Sigmoid colon (tissue), 3 donors: ENCODE measurements at regions not wholly inside any gene's neighbourhood (a gene's known extent, or its start where the extent isn't known, plus 50 kb on each side); places are given as distances from the start of the nearest gene placed in this dataset.

Experiments
- POLR2A ChIP-seq, 2 donors: fragments of 450-650 bp; IDR thresholded peaks; one replicate each; pipeline ENCODE4 v1.6.1; 2016; ENCODE audit warnings: antibody characterized with exemption in 2 of 2, mild to moderate bottlenecking in 2 of 2, moderate library complexity in 2 of 2
- TF ChIP-seq, protein P1 (sequence below), 4 experiments: fragments of 450-650 bp in 3 of 4; fragments of 200-600 bp in 1 of 4; IDR thresholded peaks; one replicate each; pipeline ENCODE4 v1.5.1; 2016 to 2019; ENCODE audit warnings: antibody characterized with exemption in 4 of 4, mild to moderate bottlenecking in 3 of 4, moderate library complexity in 2 of 4

DNA sequence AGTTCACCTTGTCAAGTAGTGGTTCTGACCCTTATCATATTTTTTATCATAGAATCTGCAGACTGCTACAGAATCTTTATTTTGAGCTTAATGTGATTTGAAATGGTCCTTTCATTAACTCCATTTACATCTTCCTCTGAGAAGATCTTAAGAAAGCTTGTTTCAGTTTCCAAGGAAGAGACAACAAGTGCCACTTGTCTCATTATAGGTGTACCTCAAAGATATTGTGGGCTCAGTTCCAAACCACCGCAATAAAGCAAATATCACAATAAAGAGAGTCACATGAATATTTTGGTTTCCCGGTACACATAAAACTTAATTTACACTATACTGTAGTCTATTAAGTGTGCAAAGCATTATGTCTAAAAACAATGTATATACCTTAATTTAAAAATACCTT, 66.4 kb upstream of the ATXN1 start:
- TF ChIP-seq, protein P1, sequence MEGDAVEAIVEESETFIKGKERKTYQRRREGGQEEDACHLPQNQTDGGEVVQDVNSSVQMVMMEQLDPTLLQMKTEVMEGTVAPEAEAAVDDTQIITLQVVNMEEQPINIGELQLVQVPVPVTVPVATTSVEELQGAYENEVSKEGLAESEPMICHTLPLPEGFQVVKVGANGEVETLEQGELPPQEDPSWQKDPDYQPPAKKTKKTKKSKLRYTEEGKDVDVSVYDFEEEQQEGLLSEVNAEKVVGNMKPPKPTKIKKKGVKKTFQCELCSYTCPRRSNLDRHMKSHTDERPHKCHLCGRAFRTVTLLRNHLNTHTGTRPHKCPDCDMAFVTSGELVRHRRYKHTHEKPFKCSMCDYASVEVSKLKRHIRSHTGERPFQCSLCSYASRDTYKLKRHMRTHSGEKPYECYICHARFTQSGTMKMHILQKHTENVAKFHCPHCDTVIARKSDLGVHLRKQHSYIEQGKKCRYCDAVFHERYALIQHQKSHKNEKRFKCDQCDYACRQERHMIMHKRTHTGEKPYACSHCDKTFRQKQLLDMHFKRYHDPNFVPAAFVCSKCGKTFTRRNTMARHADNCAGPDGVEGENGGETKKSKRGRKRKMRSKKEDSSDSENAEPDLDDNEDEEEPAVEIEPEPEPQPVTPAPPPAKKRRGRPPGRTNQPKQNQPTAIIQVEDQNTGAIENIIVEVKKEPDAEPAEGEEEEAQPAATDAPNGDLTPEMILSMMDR (IDR thresholded peaks at IDR 0.05): no peak
- no peak for TF ChIP-seq POLR2A (IDR thresholded peaks at IDR 0.05)
